AG10803 (cell line): ENCODE measurements at regions not wholly inside any gene's neighbourhood (a gene's known extent, or its start where the extent isn't known, plus 50 kb on each side); places are given as distances from the start of the nearest gene placed in this dataset.

Source experiments
- DNase-seq: peaks from one replicate; pipeline ENCODE4 v3.0.0; 2010; ENCODE audit warnings: low read depth
- H3K4me3 ChIP-seq: 2 replicates; pipeline ENCODE4 v1.5.1; 2011; ENCODE audit warnings: mild to moderate bottlenecking, low read length, control low read depth
- TF ChIP-seq, protein P1 (sequence below): conservative IDR thresholded peaks from 2 replicates; pipeline ENCODE4 v1.5.1; 2011; ENCODE audit warnings: mild to moderate bottlenecking, low read length, control low read depth, inconsistent platforms

DNA sequence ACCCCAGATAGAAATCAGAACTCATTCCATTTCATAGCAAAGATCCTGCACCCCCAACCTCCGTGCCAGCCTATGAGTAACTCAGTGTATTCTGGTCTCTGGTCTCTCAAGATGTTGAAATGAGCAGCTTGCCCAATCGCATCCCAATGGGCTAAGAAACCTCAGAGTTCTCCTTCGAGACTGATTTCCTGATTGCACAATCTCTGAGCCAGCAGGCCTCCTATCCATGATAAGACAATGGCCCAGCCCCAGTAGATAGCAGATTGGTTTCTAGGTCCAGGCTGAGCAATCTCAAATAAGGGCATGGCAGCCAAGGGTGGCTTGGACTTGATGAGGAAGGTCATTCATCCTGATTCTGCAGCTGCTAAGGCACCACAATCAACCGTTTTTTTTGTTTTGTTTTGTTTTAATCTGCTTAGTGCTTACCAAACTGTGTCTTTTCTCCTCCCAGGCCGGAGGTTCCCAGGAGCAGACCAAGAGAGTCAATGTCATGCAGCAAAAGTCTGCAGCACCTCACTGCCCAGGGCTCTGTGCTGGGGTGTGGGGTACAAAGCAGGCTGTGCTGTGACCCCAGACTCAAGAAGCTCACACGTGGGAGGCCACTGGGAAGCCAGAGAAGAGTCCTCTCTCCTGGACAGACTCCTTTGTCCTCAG lies 125.1 kb upstream of the NXT1 start:
- no peak overlapping the region for H3K4me3 ChIP-seq
- peak; percentile 92 for DNase-seq
- TF ChIP-seq, protein P1, sequence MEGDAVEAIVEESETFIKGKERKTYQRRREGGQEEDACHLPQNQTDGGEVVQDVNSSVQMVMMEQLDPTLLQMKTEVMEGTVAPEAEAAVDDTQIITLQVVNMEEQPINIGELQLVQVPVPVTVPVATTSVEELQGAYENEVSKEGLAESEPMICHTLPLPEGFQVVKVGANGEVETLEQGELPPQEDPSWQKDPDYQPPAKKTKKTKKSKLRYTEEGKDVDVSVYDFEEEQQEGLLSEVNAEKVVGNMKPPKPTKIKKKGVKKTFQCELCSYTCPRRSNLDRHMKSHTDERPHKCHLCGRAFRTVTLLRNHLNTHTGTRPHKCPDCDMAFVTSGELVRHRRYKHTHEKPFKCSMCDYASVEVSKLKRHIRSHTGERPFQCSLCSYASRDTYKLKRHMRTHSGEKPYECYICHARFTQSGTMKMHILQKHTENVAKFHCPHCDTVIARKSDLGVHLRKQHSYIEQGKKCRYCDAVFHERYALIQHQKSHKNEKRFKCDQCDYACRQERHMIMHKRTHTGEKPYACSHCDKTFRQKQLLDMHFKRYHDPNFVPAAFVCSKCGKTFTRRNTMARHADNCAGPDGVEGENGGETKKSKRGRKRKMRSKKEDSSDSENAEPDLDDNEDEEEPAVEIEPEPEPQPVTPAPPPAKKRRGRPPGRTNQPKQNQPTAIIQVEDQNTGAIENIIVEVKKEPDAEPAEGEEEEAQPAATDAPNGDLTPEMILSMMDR: no peak

DNA sequence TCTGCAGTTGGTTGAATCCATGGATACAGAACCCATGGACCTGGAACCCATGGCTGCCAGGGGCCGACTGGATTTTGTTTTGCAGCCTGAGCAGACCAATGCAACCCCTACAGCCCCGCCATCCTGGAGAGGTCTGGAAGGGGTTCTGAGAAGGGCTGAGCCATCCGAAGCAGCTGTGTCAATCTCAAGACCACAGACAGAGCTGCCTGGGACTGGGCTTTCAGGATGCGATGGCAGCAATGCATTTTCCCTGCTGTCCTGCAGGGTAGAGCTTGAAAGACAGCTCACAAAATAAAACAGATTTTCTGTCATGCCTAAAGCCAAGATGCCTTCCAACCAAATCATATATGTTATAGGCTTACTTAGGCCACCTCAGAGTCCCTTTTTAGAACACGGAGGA lies 125.8 kb upstream of the NXT1 start:
- TF ChIP-seq, protein P1: no peak
- H3K4me3 ChIP-seq: no peak overlapping the region
- DNase-seq: no peak

DNA sequence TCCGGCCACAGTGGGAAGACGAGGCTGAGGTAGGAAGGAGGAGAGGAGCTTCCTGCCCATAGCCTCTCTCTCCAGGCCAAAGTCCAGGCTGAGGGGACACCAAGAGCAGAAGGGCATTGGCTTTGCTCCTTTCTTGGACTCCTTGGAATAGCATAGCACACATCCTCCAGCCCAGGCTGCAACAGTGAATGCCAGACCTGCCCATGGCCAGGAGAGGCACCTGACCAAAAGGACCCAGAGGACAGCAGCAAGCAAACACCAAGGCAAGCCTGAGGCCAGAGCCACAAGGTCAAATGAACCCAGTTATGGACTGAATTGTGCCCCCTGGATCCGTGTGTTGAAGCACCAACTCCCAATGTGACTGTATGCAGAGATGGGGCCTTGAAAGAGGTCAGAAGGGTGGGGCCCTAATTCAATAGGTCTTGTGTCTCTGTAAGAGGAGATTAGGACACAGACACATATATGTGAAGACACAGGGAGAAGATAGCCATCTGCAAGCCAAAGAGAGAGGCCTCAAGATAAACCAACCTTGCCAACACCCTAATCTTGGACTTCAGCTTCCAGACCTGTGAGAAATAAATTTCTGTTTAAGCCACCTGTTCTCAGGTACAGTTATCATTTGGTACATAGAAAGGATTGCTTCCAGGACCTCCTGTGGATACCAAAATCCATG lies 126.5 kb upstream of the NXT1 start:
- TF ChIP-seq, protein P1: no peak
- DNase-seq: no peak
- H3K4me3 ChIP-seq: no peak overlapping the region

DNA sequence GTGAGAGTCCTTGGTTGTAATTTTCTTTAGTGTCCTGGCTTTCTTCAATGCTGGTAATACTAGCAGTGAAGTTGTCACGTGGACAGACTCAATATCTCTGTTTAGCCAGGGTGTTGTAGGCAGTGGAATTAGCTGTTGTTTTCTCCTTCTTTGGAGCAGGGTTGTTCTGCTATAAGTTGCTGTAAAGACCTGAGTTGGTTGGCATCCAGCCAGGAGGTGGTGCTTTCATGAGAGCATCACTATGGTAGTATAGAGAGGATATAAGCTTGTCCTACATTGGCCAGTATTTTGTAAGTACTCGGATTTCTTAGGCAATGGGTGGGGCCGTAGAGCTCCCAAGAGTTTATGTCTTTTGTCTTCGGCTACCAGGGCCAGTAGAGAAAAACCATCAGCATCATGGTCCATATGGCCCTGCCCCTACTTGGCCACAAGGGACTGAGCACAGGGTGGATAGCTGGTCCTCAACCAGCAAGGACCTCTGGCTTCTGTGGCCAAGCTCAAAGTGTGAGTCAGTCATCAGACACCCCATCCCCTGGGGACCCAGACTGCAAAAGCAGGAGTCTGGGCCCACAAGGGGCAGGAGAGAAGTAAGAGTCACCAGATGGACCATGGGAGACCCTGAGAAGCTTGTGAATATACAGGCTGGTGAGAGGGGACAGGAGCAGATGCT lies 127.9 kb upstream of the NXT1 start:
- TF ChIP-seq, protein P1: no peak
- H3K4me3 ChIP-seq: no peak overlapping the region
- DNase-seq: no peak

DNA sequence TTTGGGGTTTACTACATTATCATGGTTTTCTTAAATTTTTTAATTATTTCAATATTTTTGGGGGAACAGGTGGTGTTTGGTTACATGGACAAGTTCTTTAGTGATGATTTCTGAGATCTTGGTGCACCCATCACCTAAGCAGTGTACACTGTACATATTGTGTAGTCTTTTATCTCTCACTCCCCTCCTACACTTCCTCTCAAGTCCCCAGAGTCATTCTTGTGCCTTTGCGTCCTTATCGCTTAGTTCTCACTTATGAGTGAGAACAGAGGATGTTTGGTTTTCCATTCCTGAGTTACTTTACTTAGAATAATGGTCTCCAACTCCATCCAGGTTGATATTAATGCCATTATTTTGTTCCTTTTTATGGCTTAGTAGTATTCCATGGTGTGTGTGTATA lies 130.9 kb upstream of the CD93 start:
- no peak for DNase-seq
- H3K4me3 ChIP-seq: no peak overlapping the region
- TF ChIP-seq, protein P1: no peak

DNA sequence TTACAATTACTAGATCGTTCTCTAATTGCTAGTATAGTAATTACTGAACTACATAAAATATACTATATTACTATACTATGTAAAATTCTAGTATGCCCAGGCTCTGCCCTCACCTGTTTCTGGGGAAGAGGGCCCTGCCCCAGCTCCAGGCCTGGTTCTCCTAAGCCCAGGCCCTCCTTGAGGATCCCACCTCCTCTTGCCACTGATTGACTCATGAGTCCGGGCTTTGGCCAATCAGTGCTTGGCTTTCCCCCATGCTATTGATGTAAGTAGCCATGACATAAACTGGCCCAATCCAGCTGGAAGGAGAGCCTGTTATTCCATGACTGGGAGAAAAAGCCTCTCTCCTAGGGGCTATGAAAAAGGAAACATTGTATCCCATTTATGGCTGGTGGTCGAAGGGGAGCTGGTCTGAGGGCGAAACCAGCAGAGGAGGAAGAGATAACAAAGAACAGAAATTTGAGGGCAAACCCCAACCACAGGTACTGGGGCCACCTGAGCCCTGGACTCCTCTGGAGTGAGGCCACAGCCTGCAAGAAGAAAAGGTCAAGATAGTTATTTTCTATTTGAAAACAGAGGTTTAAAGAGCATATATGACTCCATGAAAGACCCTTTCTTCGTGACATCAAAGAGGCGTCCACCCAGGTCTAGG lies 129.3 kb upstream of the CD93 start:
- no peak overlapping the region for H3K4me3 ChIP-seq
- DNase-seq: no peak
- TF ChIP-seq, protein P1: no peak
